ENCODE measurements at regions not wholly inside any gene's neighbourhood (a gene's known extent, or its start where the extent isn't known, plus 50 kb on each side); places are given as distances from the start of the nearest gene placed in this dataset.

GRCh38 chr5:148911386-148911785, 85.0 kb downstream of the ADRB2 start:
- peaks cover 11% of the 10 kb centered on the region for H3K4me1 Mint-ChIP-seq (ENCODE audit: low read depth)
- no peaks in the 10 kb centered on the region for H3K36me3 ChIP-seq (ENCODE audit: insufficient read depth, low read length)
- DNase-seq (no peak), ATAC-seq (ENCODE audit: poor library complexity) (no peak)
- H3K27me3 ChIP-seq (ENCODE audit: control insufficient read depth in 1 of 2, insufficient read depth in 2 of 2, low read length in 2 of 2) = no peaks in the 10 kb centered on the region
- H3K27me3 Mint-ChIP-seq = no peaks in the 10 kb centered on the region
- no peak overlapping the region for H3K27ac Mint-ChIP-seq
- no peaks in the 10 kb centered on the region for H3K9me3 ChIP-seq (ENCODE audit: control insufficient read depth in 1 of 2, insufficient read depth in 1 of 2, low read length in 2 of 2)
- no peaks in the 10 kb centered on the region for H3K36me3 Mint-ChIP-seq (ENCODE audit: low read depth)
- intact Hi-C loops (cut with DNase I, micrococcal nuclease) = no loop called here
- no peaks in the 10 kb centered on the region for H3K9me3 Mint-ChIP-seq
- ChIA-PET POLR2A (no interaction called here), CTCF (no interaction called here)
- no peak overlapping the region for H3K4me3 ChIP-seq (ENCODE audit: low read length)
- no peak overlapping the region for H3K27ac ChIP-seq (ENCODE audit: low read depth in 1 of 2, low read length in 2 of 2)
- H3K4me1 ChIP-seq (ENCODE audit: insufficient read depth, low read length) = peaks cover 21% of the 10 kb centered on the region
- TF ChIP-seq CTCF (IDR thresholded peaks at IDR 0.05) = no peak
- no peak overlapping the region for H3K4me3 Mint-ChIP-seq

- Histone ChIP-seq H3K9me3 (ENCODE audit: control insufficient read depth in 1 of 2, insufficient read depth in 1 of 2, low read length in 2 of 2) (no peaks in the 10 kb centered on the region), H3K36me3 (ENCODE audit: insufficient read depth, low read length) (no peaks in the 10 kb centered on the region), H3K27me3 (ENCODE audit: control insufficient read depth in 1 of 2, insufficient read depth in 2 of 2, low read length in 2 of 2) (no peaks in the 10 kb centered on the region), H3K27ac (ENCODE audit: low read depth in 1 of 2, low read length in 2 of 2) (no peak overlapping the region), H3K4me1 (ENCODE audit: insufficient read depth, low read length) (peaks cover 21% of the 10 kb centered on the region), H3K4me3 (ENCODE audit: low read length) (no peak overlapping the region)
- no peaks in the 10 kb centered on the region for H3K36me3 Mint-ChIP-seq (ENCODE audit: low read depth)
- CTCF ChIA-PET = no interaction called here
- ATAC-seq (ENCODE audit: poor library complexity) = no peak
- no peak for DNase-seq
- POLR2A ChIA-PET = no interaction called here
- H3K27me3 Mint-ChIP-seq = no peaks in the 10 kb centered on the region
- no peak overlapping the region for H3K4me3 Mint-ChIP-seq
- intact Hi-C loops (cut with DNase I, micrococcal nuclease) = no loop called here
- no peaks in the 10 kb centered on the region for H3K9me3 Mint-ChIP-seq
- TF ChIP-seq CTCF (IDR thresholded peaks at IDR 0.05) = no peak
- no peak overlapping the region for H3K27ac Mint-ChIP-seq
- H3K4me1 Mint-ChIP-seq (ENCODE audit: low read depth) = peaks cover 11% of the 10 kb centered on the region
These were observed 85.7 kb downstream of the ADRB2 start for GRCh38 chr5:148912146-148912545.

GRCh38 chr5:148912714-148913398, 86.4 kb downstream of the ADRB2 start:
- Histone ChIP-seq H3K27me3 (ENCODE audit: control insufficient read depth in 1 of 2, insufficient read depth in 2 of 2, low read length in 2 of 2) (no peaks in the 10 kb centered on the region), H3K9me3 (ENCODE audit: control insufficient read depth in 1 of 2, insufficient read depth in 1 of 2, low read length in 2 of 2) (no peaks in the 10 kb centered on the region), H3K4me3 (ENCODE audit: low read length) (no peak overlapping the region), H3K27ac (ENCODE audit: low read depth in 1 of 2, low read length in 2 of 2) (no peak overlapping the region), H3K36me3 (ENCODE audit: insufficient read depth, low read length) (no peaks in the 10 kb centered on the region), H3K4me1 (ENCODE audit: insufficient read depth, low read length) (peaks cover 21% of the 10 kb centered on the region)
- Mint-ChIP-seq H3K36me3 (ENCODE audit: low read depth) (no peaks in the 10 kb centered on the region), H3K4me3 (no peak overlapping the region), H3K4me1 (ENCODE audit: low read depth) (peaks cover 11% of the 10 kb centered on the region), H3K9me3 (no peaks in the 10 kb centered on the region), H3K27me3 (no peaks in the 10 kb centered on the region), H3K27ac (no peak overlapping the region)
- ChIA-PET POLR2A (no interaction called here), CTCF (no interaction called here)
- ATAC-seq (ENCODE audit: poor library complexity) = no peak
- no peak for DNase-seq
- TF ChIP-seq CTCF (IDR thresholded peaks at IDR 0.05) = no peak
- intact Hi-C loops (cut with DNase I, micrococcal nuclease) = no loop called here
